GM21381 (cell line): ENCODE measurements at regions not wholly inside any gene's neighbourhood (a gene's known extent, or its start where the extent isn't known, plus 50 kb on each side); places are given as distances from the start of the nearest gene placed in this dataset.
A peak's percentile ranks its signal among the peaks of the same experiment; 100 is the strongest.
"Not testable (repeated sequence)": the region's sequence is repeated elsewhere in the genome, so short reads cannot be mapped to it uniquely, and the experiment has no call there.

Source experiments
- ATAC-seq: cut with Tn5 transposase; IDR thresholded peaks from one replicate; pipeline ENCODE4 v1.9.1; 2021; ENCODE audit warnings: mild to moderate bottlenecking, moderate library complexity; ENCODE audit not compliant: unreplicated experiment

- ATAC-seq, result no peak
Measured at GRCh38 chr10:55782181-55782580, 578.9 kb downstream of the ZWINT start.

- no peak for ATAC-seq
Measured at GRCh38 chr10:55766212-55766611, 594.8 kb downstream of the ZWINT start.

- no peak for ATAC-seq
Measured at GRCh38 chr10:55750458-55750857, 610.6 kb downstream of the ZWINT start.

GRCh38 chr10:55747244-55747643, 613.8 kb downstream of the ZWINT start:
- no peak for ATAC-seq

GRCh38 chr10:55746002-55746401, 615.1 kb downstream of the ZWINT start:
- no peak for ATAC-seq

- ATAC-seq, result no peak
Measured at GRCh38 chr10:55742487-55742886, 618.6 kb downstream of the ZWINT start.

GRCh38 chr10:55740767-55741166, 620.3 kb downstream of the ZWINT start:
- ATAC-seq, result not testable (repeated sequence)

GRCh38 chr10:55740110-55740509, 620.9 kb downstream of the ZWINT start:
- ATAC-seq, result no peak

- no peak for ATAC-seq
Measured at GRCh38 chr10:55734112-55734511, 626.9 kb downstream of the ZWINT start.

GRCh38 chr10:55704950-55705349, 656.1 kb downstream of the ZWINT start:
- no peak for ATAC-seq

GRCh38 chr10:55668326-55668922, 692.6 kb downstream of the ZWINT start:
- ATAC-seq, result no peak

GRCh38 chr10:55653531-55653930, 707.5 kb downstream of the ZWINT start:
- no peak for ATAC-seq

GRCh38 chr10:55641601-55642000, 719.5 kb downstream of the ZWINT start:
- no peak for ATAC-seq

- ATAC-seq, result peak; percentile 94
Measured at GRCh38 chr10:55631071-55631654, 729.9 kb downstream of the ZWINT start.

- no peak for ATAC-seq
Measured at GRCh38 chr10:55630491-55631056, 730.5 kb downstream of the ZWINT start.

GRCh38 chr10:55629793-55630490, 731.1 kb downstream of the ZWINT start:
- peak; percentile 43 for ATAC-seq

- no peak for ATAC-seq
Measured at GRCh38 chr10:55628260-55628701, 732.8 kb downstream of the ZWINT start.

GRCh38 chr10:55627501-55628051, 733.5 kb downstream of the ZWINT start:
- ATAC-seq, result no peak

GRCh38 chr10:55601690-55602478, 759.2 kb downstream of the ZWINT start:
- ATAC-seq, result not testable (repeated sequence)

- ATAC-seq, result no peak
Measured at GRCh38 chr10:55551603-55552002, 750.6 kb upstream of the PCDH15 start.

GRCh38 chr10:55550236-55550635, 749.2 kb upstream of the PCDH15 start:
- ATAC-seq, result no peak
